ENCODE measurements at regions not wholly inside any gene's neighbourhood (a gene's known extent, or its start where the extent isn't known, plus 50 kb on each side); places are given as distances from the start of the nearest gene placed in this dataset.

- intact Hi-C loops (cut with micrococcal nuclease), result no loop called here
Observed at GRCh38 chr16:87552072-87552718, 50.1 kb upstream of the JPH3 start.

- intact Hi-C loops (cut with micrococcal nuclease), result no loop called here
Observed at GRCh38 chr16:87551487-87551886, 50.8 kb upstream of the JPH3 start.

GRCh38 chr16:87550495-87550961 is 51.8 kb upstream of the JPH3 start:
- intact Hi-C loops (cut with micrococcal nuclease), result loop anchor here (1.0 kb wide), 2 partner anchors 86 to 321 kb away; no protein-coding TSS in a partner anchor

GRCh38 chr16:87549627-87550494 is 52.4 kb upstream of the JPH3 start:
- intact Hi-C loops (cut with micrococcal nuclease), result loop anchor here (1.0 kb wide), 2 partner anchors 86 to 321 kb away; no protein-coding TSS in a partner anchor

GRCh38 chr16:87548046-87548445 is 54.3 kb upstream of the JPH3 start:
- intact Hi-C loops (cut with micrococcal nuclease), result no loop called here

- intact Hi-C loops (cut with micrococcal nuclease), result no loop called here
Observed at GRCh38 chr16:87543436-87544191, 50.8 kb upstream of the ZCCHC14 start.

GRCh38 chr16:87542531-87543102 is 49.8 kb upstream of the ZCCHC14 start:
- intact Hi-C loops (cut with micrococcal nuclease), result no loop called here

Data from T-helper 1 cell treated with Interleukin-12 subunit alpha and Interleukin-12 subunit beta and Interleukin-4 antibody, amounts not matched to agents 30 ng/mL and 1 ng/mL, for 36 hours (primary cell).